Thoracic aorta (tissue), 2 donors: ENCODE measurements at regions not wholly inside any gene's neighbourhood (a gene's known extent, or its start where the extent isn't known, plus 50 kb on each side); places are given as distances from the start of the nearest gene placed in this dataset.

Experiments
- ATAC-seq: fragments of 150-250 bp; one replicate; pipeline ENCODE4 v1.8.0; 2017; ENCODE audit warnings: low read depth; ENCODE audit not compliant: insufficient number of reproducible peaks, low FRiP score
- DNase-seq: peaks from one replicate; pipeline ENCODE4 v3.0.0-alpha.2; 2020; ENCODE audit warnings: low spot score
- H3K27ac ChIP-seq, 2 donors: fragments of 200-600 bp; sonication (generic); 1 replicate in 1 of 2; 2 replicates in 1 of 2; pipeline ENCODE4 v1.5.1; 2016; ENCODE audit warnings: mild to moderate bottlenecking in 2 of 2, moderate library complexity in 2 of 2
- H3K27me3 ChIP-seq: fragments of 200-600 bp; sonication (generic); replicated peaks from 2 replicates; pipeline ENCODE4 v1.6.0; 2016; ENCODE audit warnings: mild to moderate bottlenecking; ENCODE audit not compliant: insufficient read depth
- H3K36me3 ChIP-seq: fragments of 200-600 bp; sonication (generic); one replicate; pipeline ENCODE4 v1.5.1; 2016
- H3K4me1 ChIP-seq, 2 donors: fragments of 200-600 bp; sonication (generic); 1 replicate in 1 of 2; 2 replicates in 1 of 2; pipeline versions ENCODE4 v1.5.1 to v1.6.0; 2016; ENCODE audit warnings: low read depth in 2 of 2, mild to moderate bottlenecking in 1 of 2; ENCODE audit not compliant: control insufficient read depth in 1 of 2
- H3K4me3 ChIP-seq: fragments of 200-600 bp; sonication (generic); 2 replicates; pipeline ENCODE4 v1.5.1; 2016; ENCODE audit warnings: mild to moderate bottlenecking
- H3K9me3 ChIP-seq: fragments of 200-600 bp; sonication (generic); 2 replicates; pipeline ENCODE4 v1.5.1; 2016
- TF ChIP-seq, protein P1 (sequence below): fragments of 200-600 bp; sonication (generic); IDR thresholded peaks from one replicate; pipeline ENCODE4 v1.5.1; 2019; ENCODE audit warnings: antibody characterized with exemption

DNA sequence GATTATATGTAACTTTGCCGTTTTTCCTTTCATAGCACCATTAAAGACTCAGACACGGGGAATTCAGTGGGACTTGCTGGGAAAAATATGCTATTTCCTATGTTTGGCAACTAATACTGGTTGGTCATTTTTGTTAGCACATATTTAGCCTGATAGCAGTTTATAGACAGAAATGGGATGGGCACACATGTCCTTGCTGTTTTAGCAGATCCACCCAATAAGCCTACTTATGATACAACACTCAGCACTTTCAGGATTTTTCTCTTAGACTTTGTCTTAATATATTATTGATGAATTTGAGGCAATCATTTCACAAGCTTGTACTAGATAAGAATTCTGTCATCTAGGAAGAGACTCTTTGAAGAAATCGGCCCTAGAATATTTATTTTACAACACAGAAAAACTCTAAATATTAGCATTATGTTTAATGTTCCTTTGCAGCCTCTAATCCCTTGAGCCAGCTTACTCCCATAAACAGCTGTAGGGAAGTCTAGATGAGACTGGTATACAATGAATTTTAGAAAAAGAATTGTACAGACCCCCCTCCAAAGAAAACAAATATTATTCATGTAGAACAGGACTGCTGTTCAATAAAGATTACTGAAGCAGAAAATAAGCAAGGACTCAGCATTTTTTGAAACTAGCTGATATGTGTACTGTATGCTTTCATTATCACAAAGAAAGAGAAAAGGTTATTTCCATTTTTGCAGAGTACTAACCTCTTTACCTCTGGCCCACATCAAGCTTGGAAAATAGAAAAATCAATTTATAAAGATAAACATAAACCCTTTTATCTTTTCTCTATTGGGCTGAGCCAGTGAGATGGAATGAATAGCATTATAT is 656.8 kb upstream of the SGO1 start:
- Histone ChIP-seq H3K4me1 (peaks cover 0 to 2% of the 10 kb centered on the region in 2 donors), H3K36me3 (no peaks in the 10 kb centered on the region), H3K4me3 (no peak overlapping the region), H3K9me3 (no peaks in the 10 kb centered on the region), H3K27me3 (no peaks in the 10 kb centered on the region), H3K27ac (no peak overlapping the region)
- DNase-seq (no peak), ATAC-seq (no peak)
- TF ChIP-seq, protein P1, sequence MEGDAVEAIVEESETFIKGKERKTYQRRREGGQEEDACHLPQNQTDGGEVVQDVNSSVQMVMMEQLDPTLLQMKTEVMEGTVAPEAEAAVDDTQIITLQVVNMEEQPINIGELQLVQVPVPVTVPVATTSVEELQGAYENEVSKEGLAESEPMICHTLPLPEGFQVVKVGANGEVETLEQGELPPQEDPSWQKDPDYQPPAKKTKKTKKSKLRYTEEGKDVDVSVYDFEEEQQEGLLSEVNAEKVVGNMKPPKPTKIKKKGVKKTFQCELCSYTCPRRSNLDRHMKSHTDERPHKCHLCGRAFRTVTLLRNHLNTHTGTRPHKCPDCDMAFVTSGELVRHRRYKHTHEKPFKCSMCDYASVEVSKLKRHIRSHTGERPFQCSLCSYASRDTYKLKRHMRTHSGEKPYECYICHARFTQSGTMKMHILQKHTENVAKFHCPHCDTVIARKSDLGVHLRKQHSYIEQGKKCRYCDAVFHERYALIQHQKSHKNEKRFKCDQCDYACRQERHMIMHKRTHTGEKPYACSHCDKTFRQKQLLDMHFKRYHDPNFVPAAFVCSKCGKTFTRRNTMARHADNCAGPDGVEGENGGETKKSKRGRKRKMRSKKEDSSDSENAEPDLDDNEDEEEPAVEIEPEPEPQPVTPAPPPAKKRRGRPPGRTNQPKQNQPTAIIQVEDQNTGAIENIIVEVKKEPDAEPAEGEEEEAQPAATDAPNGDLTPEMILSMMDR: no peak

DNA sequence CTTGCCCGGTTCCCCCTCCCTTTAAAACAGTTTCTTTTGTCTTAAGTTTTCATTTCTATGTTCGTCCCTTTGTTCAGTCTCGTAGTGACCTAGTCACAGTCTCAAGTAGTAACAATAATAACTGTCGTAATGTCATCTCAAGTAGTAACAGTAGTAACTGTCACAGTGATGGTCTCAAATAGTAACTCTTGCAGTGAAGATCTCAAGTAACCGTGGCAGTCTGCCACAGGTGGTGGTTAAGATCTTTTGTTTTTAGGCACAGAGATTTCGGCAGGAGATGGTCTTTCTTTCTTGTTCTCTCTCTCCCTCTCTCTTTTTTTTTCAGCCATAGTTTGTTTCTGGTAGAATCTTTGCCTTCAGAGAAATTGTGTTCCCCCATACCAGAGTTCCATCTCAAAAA is 656.0 kb upstream of the SGO1 start:
- DNase-seq (no peak), ATAC-seq (no peak)
- Histone ChIP-seq H3K4me3 (no peak overlapping the region), H3K4me1 (peaks cover 0 to 4% of the 10 kb centered on the region in 2 donors), H3K36me3 (no peaks in the 10 kb centered on the region), H3K27ac (no peak overlapping the region), H3K27me3 (no peaks in the 10 kb centered on the region), H3K9me3 (no peaks in the 10 kb centered on the region)
- TF ChIP-seq, protein P1: no peak

DNA sequence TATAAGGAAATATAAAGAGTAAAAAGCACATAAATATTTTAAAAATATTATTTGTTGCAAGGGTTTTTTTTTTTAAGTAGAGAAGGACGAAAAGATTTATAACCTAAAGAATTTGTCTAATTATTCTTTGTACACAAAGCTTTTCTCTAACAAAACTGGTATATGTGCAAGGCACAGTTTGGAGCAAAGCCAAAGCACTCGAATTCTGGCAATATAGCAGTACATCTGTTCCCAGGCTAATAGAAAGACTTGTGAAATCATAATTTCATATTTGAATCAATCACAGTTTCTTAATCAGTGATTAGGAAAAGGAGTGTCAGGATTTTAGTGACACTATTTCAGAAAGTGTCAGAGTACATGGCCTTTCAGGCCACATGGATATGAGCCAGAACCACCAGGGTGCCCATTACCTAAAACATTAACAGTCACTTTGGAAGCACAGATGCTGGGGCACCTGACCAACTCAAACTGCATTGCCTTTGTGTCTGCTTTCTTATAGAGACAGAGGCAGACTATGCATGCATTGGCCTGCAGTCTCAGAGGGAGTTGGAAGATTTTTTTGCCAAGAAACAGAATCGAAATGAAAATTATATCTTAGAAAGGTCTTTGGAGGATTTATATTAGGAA is 651.8 kb upstream of the SGO1 start:
- DNase-seq: no peak
- ATAC-seq: no peak
- Histone ChIP-seq H3K4me1 (peaks cover 0 to 4% of the 10 kb centered on the region in 2 donors), H3K27ac (no peak overlapping the region), H3K4me3 (no peak overlapping the region), H3K36me3 (no peaks in the 10 kb centered on the region), H3K27me3 (no peaks in the 10 kb centered on the region), H3K9me3 (no peaks in the 10 kb centered on the region)
- TF ChIP-seq, protein P1: no peak

DNA sequence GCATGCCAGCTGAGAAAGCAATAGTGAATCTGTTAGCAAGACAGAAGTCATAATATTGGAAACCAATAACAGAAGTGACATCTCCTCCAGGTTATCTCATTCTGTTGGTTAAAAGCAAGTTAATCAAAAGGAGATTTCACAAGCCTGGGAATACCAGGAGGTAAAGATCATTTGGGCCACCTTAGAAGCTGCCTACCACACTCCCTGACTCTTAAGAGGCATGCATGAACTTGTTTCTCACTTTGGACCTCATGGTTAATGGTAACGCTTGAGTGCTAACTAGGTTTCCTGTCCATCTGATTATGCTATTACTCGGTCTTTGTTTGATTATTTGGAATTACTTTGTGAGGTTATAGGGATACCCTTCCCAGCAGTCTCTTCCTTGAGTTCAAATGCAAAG is 650.8 kb upstream of the SGO1 start:
- Histone ChIP-seq H3K27me3 (no peaks in the 10 kb centered on the region), H3K4me1 (peaks cover 0 to 4% of the 10 kb centered on the region in 2 donors), H3K36me3 (no peaks in the 10 kb centered on the region), H3K4me3 (no peak overlapping the region), H3K27ac (no peak overlapping the region), H3K9me3 (no peaks in the 10 kb centered on the region)
- no peak for ATAC-seq
- no peak for DNase-seq
- TF ChIP-seq, protein P1: no peak

DNA sequence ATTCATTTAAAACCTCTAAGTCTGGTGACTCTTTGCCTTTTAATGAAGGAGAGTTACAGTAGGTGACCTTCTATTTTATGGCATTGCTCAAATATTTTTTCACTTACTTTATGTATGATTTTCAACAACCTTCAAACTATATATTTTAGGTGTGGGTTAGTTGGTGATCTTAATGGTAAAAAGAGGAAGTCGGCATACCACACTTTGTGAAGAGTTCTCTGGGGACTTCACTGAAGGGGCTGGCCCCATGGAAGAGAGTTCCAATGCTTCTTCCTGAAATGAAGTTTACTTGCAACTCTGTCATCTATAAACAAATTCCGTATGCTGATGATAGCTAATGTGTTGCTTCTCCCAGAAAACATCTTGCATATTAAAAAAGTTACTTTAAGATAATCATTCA is 647.0 kb upstream of the SGO1 start:
- Histone ChIP-seq H3K9me3 (no peaks in the 10 kb centered on the region), H3K27me3 (no peaks in the 10 kb centered on the region), H3K4me3 (no peak overlapping the region), H3K36me3 (no peaks in the 10 kb centered on the region), H3K4me1 (peaks cover 0 to 4% of the 10 kb centered on the region in 2 donors), H3K27ac (no peak overlapping the region)
- DNase-seq: no peak
- TF ChIP-seq, protein P1: no peak
- no peak for ATAC-seq
